Neuronal stem cell (in vitro differentiated cells): ENCODE measurements at regions not wholly inside any gene's neighbourhood (a gene's known extent, or its start where the extent isn't known, plus 50 kb on each side); places are given as distances from the start of the nearest gene placed in this dataset.
A peak's percentile ranks its signal among the peaks of the same experiment; 100 is the strongest.

ENCODE experiments used
- DNase-seq: peaks from one replicate; pipeline ENCODE4 v3.0.0-alpha.2; 2013; ENCODE audit warnings: low spot score
- H2AFZ ChIP-seq: one replicate; pipeline ENCODE4 v1.6.1; 2013; ENCODE audit warnings: mild to moderate bottlenecking, low read length, inconsistent platforms
- H2AK5ac ChIP-seq: 2 replicates; pipeline ENCODE4 v1.6.1; 2013; ENCODE audit warnings: low read depth, mild to moderate bottlenecking, inconsistent platforms, low read length, moderate library complexity, mixed read lengths
- H2BK120ac ChIP-seq: 2 replicates; pipeline ENCODE4 v1.6.1; 2013; ENCODE audit warnings: low read depth, mild to moderate bottlenecking, inconsistent platforms, low read length, moderate library complexity, mixed read lengths
- H2BK12ac ChIP-seq: one replicate; pipeline ENCODE4 v1.6.1; 2013; ENCODE audit warnings: low read length, inconsistent platforms
- H2BK15ac ChIP-seq: 2 replicates; pipeline ENCODE4 v1.6.1; 2013; ENCODE audit warnings: mild to moderate bottlenecking, low read length, inconsistent platforms, mixed read lengths
- H2BK5ac ChIP-seq: one replicate; pipeline ENCODE4 v1.6.1; 2013; ENCODE audit warnings: inconsistent platforms, mild to moderate bottlenecking, low read length, moderate library complexity
- H3K14ac ChIP-seq: one replicate; pipeline ENCODE4 v1.6.1; 2013; ENCODE audit warnings: low read length, inconsistent platforms
- H3K18ac ChIP-seq: 2 replicates; pipeline ENCODE4 v1.6.1; 2013; ENCODE audit warnings: low read length, inconsistent platforms
- H3K23ac ChIP-seq: 2 replicates; pipeline ENCODE4 v1.6.1; 2013; ENCODE audit warnings: low read depth, mild to moderate bottlenecking, mixed read lengths, low read length, inconsistent platforms; ENCODE audit not compliant: poor library complexity
- H3K27ac ChIP-seq: replicated peaks from 3 replicates; pipeline ENCODE4 v1.5.1; 2013; ENCODE audit warnings: low read length, inconsistent platforms
- H3K27me3 ChIP-seq, 3 experiments: 2 replicates each; pipeline ENCODE4 v1.6.1; 2013; ENCODE audit warnings: low read length in 3 of 3, mild to moderate bottlenecking in 2 of 3, inconsistent platforms in 1 of 3, low read depth in 1 of 3, mixed read lengths in 1 of 3, moderate library complexity in 1 of 3; ENCODE audit not compliant: control insufficient read depth in 3 of 3, insufficient read depth in 3 of 3
- H3K36me3 ChIP-seq, 2 donors: replicated peaks in 1 of 2; 2 replicates each; pipeline ENCODE4 v1.6.1; 2013; ENCODE audit warnings: low read length in 2 of 2; ENCODE audit not compliant: control insufficient read depth in 2 of 2, insufficient read depth in 2 of 2
- H3K4ac ChIP-seq: 2 replicates; pipeline ENCODE4 v1.6.1; 2013; ENCODE audit warnings: inconsistent platforms, mild to moderate bottlenecking, low read length, moderate library complexity
- H3K4me1 ChIP-seq, 2 donors: 1 replicate in 1 of 2; 2 replicates in 1 of 2; pipeline ENCODE4 v1.6.1; 2013; ENCODE audit warnings: low read length in 2 of 2, low read depth in 1 of 2; ENCODE audit not compliant: control insufficient read depth in 2 of 2, insufficient read depth in 1 of 2
- H3K4me2 ChIP-seq: one replicate; pipeline ENCODE4 v1.6.1; 2013; ENCODE audit warnings: mild to moderate bottlenecking, low read length, inconsistent platforms; ENCODE audit not compliant: insufficient read depth, poor library complexity, severe bottlenecking
- H3K4me3 ChIP-seq, 2 donors: 2 replicates each; pipeline ENCODE4 v1.5.1; 2013; ENCODE audit warnings: low read length in 2 of 2, mild to moderate bottlenecking in 2 of 2, inconsistent platforms in 1 of 2, moderate library complexity in 1 of 2
- H3K79me1 ChIP-seq: one replicate; pipeline ENCODE4 v1.6.1; 2013; ENCODE audit warnings: low read depth, mild to moderate bottlenecking, inconsistent platforms, low read length, moderate library complexity
- H3K9ac ChIP-seq: one replicate; pipeline ENCODE4 v1.6.1; 2013; ENCODE audit warnings: mild to moderate bottlenecking, low read depth, low read length, inconsistent platforms; ENCODE audit not compliant: poor library complexity
- H3K9me3 ChIP-seq, 2 donors: replicated peaks in 1 of 2; 2 replicates each; pipeline versions ENCODE3 to v1.6.1; 2013; ENCODE audit warnings: low read length in 2 of 2, mild to moderate bottlenecking in 2 of 2, inconsistent platforms in 1 of 2, low read depth in 1 of 2, mixed read lengths in 1 of 2, moderate library complexity in 1 of 2; ENCODE audit not compliant: control insufficient read depth in 2 of 2, insufficient read depth in 1 of 2
- H4K8ac ChIP-seq: one replicate; pipeline ENCODE4 v1.6.1; 2013; ENCODE audit warnings: low read depth, mild to moderate bottlenecking, inconsistent platforms, low read length, moderate library complexity
- H4K91ac ChIP-seq: one replicate; pipeline ENCODE4 v1.6.1; 2013; ENCODE audit warnings: low read length, low read depth, mild to moderate bottlenecking, inconsistent platforms; ENCODE audit not compliant: poor library complexity
- WGBS, 2 donors: extraction: QIAGEN DNeasy Blood & Tissue Kit; methylation state at CpG; one replicate each; pipeline ENCODE4 v1.1.7; 2013; ENCODE audit warnings: missing lambda C conversion rate in 2 of 2, mixed read lengths in 1 of 2; ENCODE audit not compliant: insufficient read length in 2 of 2, insufficient replicate concordance in 1 of 2; ENCODE audit errors: extremely low coverage in 2 of 2; 5-methylcytosine and 5-hydroxymethylcytosine counted together

DNA sequence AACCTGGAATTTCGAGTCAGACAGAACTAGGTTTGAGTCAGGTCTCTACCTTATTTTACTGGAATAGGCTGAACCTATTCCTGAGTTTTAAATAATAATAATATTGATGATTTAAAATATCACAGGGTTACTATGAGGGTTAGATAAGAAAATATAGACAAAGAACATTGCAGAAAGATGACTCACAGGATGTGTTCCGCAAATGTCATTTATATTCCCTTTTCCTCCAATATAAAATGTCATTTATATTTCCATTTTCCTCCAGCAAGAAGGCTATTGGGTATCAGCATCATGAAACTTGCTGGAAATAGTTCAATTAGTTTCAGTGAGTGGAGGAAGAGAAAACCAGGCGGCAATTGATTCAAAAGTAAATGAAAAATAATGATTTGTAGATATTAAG is 163.9 kb upstream of the RASSF8 start:
- Histone ChIP-seq H3K79me1 (no peaks in the 10 kb centered on the region), H3K27me3 (no peaks in the 10 kb centered on the region), H2AFZ (no peak overlapping the region), H4K91ac (no peak overlapping the region), H3K4ac (no peak overlapping the region), H3K9ac (no peak overlapping the region), H3K9me3 (no peaks in the 10 kb centered on the region), H2BK12ac (no peak overlapping the region), H4K8ac (no peak overlapping the region), H3K4me2 (no peak overlapping the region), H2BK5ac (no peak overlapping the region), H3K18ac (no peak overlapping the region), H2BK15ac (no peak overlapping the region), H2AK5ac (no peak overlapping the region), H3K27ac (no peak overlapping the region), H3K14ac (no peak overlapping the region), H3K4me3 (no peak overlapping the region), H3K23ac (no peak overlapping the region), H3K4me1 (peaks cover 2 to 7% of the 10 kb centered on the region in 2 donors), H2BK120ac (no peak overlapping the region), H3K36me3 (no peaks in the 10 kb centered on the region)
- WGBS, 2 donors, result no CpG with 5 or more reads among the region's 3 CpGs
- DNase-seq, result no peak

DNA sequence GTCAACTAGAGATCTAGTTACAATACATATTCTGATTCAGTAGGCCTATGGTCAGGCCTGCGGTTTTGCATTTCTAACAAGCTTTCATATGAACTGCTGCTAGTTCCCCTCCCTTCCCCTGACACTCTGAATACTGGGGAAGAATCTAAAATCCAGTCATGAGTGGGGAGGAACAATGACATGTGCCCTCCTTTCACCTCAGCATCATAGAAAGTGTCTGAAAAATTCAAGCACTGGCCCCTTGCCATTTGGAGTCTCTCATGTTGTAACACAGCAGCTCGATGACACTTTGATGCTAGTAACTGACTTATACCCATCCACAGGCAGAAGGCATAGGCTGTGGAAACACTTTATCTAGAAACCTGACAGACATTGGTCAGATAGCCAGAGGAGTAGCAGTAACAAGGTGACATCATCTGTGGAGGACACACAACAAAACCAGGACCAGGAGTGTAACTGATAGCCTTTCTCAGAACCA is 161.9 kb upstream of the RASSF8 start:
- Histone ChIP-seq H2AK5ac (no peak overlapping the region), H3K9me3 (no peaks in the 10 kb centered on the region), H4K8ac (no peak overlapping the region), H2AFZ (peak overlapping the region; percentile 54), H3K9ac (no peak overlapping the region), H3K79me1 (no peaks in the 10 kb centered on the region), H3K27ac (no peak overlapping the region), H3K23ac (no peak overlapping the region), H2BK120ac (no peak overlapping the region), H3K4me2 (no peak overlapping the region), H2BK5ac (no peak overlapping the region), H3K4ac (no peak overlapping the region), H3K36me3 (no peaks in the 10 kb centered on the region), H2BK12ac (no peak overlapping the region), H4K91ac (no peak overlapping the region), H3K4me3 (no peak overlapping the region), H3K27me3 (no peaks in the 10 kb centered on the region), H3K14ac (no peak overlapping the region), H3K18ac (no peak overlapping the region), H3K4me1 (peaks cover 2 to 7% of the 10 kb centered on the region in 2 donors), H2BK15ac (no peak overlapping the region)
- WGBS, 2 donors, result no CpG with 5 or more reads among the region's 2 CpGs
- no peak for DNase-seq

DNA sequence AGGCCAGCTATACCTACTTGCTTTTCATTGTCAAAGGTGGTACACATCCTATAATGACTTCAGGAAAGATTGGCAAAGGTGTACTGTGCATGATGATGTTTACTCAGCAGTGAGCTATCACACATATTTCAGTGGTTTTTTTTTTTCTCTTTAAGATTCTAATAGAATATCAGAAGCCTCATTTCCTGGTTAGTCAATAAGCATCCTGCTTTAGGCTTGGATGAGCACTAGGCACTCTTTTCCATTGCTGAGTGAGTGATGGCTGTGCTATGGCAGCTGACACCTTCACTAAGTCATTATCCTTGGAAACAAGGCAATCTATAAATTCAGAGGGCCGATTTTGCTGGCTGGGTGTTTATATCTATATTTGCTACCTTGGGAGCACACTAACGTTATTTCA is 161.1 kb upstream of the RASSF8 start:
- no peak overlapping the region for H4K91ac ChIP-seq
- H2AK5ac ChIP-seq, result no peak overlapping the region
- no peaks in the 10 kb centered on the region for H3K79me1 ChIP-seq
- H3K18ac ChIP-seq, result no peak overlapping the region
- DNase-seq, result no peak
- H3K9me3 ChIP-seq, result no peaks in the 10 kb centered on the region
- whole genome bisulfite sequencing, 2 donors, result no CpG with 5 or more reads among the region's 2 CpGs
- no peak overlapping the region for H2BK15ac ChIP-seq
- no peak overlapping the region for H3K23ac ChIP-seq
- no peak overlapping the region for H3K14ac ChIP-seq
- no peak overlapping the region for H3K27ac ChIP-seq
- H2AFZ ChIP-seq, result no peak overlapping the region
- H3K4ac ChIP-seq, result no peak overlapping the region
- H2BK5ac ChIP-seq, result no peak overlapping the region
- H3K4me3 ChIP-seq, result no peak overlapping the region
- H2BK12ac ChIP-seq, result no peak overlapping the region
- no peaks in the 10 kb centered on the region for H3K36me3 ChIP-seq
- peaks cover 2 to 7% of the 10 kb centered on the region in 2 donors for H3K4me1 ChIP-seq
- no peak overlapping the region for H4K8ac ChIP-seq
- no peaks in the 10 kb centered on the region for H3K27me3 ChIP-seq
- H3K9ac ChIP-seq, result no peak overlapping the region
- no peak overlapping the region for H3K4me2 ChIP-seq
- H2BK120ac ChIP-seq, result no peak overlapping the region

DNA sequence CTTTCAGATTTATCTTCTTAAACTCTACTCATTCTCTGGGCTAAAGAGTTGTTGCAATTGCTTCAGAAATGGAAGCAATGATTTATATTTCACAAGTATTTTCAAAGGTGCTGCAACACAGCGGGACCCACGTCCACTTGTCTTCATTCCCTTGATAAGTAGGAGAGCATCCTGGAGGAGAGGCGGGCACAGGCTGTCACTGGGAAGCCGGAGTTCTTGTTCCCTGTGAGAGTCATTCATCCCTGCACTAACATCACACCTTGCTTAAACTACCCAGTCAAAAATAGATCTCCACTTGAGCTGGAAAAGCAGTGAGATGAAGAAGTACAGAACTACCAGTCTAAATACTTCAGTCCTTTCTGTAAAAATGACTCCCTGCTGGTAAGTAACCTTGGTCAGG is 160.5 kb upstream of the RASSF8 start:
- H3K4me1 ChIP-seq, result peaks cover 2 to 7% of the 10 kb centered on the region in 2 donors
- no peak overlapping the region for H3K9ac ChIP-seq
- H2BK5ac ChIP-seq, result no peak overlapping the region
- H3K9me3 ChIP-seq, result no peaks in the 10 kb centered on the region
- H3K18ac ChIP-seq, result no peak overlapping the region
- no peak overlapping the region for H2AK5ac ChIP-seq
- H2BK12ac ChIP-seq, result no peak overlapping the region
- no peaks in the 10 kb centered on the region for H3K79me1 ChIP-seq
- H2BK15ac ChIP-seq, result no peak overlapping the region
- no peak overlapping the region for H3K14ac ChIP-seq
- no peak overlapping the region for H3K4me2 ChIP-seq
- H2BK120ac ChIP-seq, result no peak overlapping the region
- H3K23ac ChIP-seq, result no peak overlapping the region
- no CpG with 5 or more reads among the region's 4 CpGs for WGBS, 2 donors
- no peaks in the 10 kb centered on the region for H3K27me3 ChIP-seq
- H3K4ac ChIP-seq, result no peak overlapping the region
- DNase-seq, result no peak
- H3K4me3 ChIP-seq, result no peak overlapping the region
- H4K8ac ChIP-seq, result no peak overlapping the region
- no peak overlapping the region for H2AFZ ChIP-seq
- H3K36me3 ChIP-seq, result no peaks in the 10 kb centered on the region
- no peak overlapping the region for H4K91ac ChIP-seq
- H3K27ac ChIP-seq, result no peak overlapping the region
